ENCODE measurements at regions not wholly inside any gene's neighbourhood (a gene's known extent, or its start where the extent isn't known, plus 50 kb on each side); places are given as distances from the start of the nearest gene placed in this dataset.

- no peak for DNase-seq
Observed at GRCh38 chr5:3736926-3737325, 141.3 kb downstream of the IRX1 start.

GRCh38 chr5:3738919-3739318 lies 143.3 kb downstream of the IRX1 start:
- no peak for DNase-seq

GRCh38 chr5:3740546-3741373 lies 145.1 kb downstream of the IRX1 start:
- no peak for DNase-seq

GRCh38 chr5:3741374-3741770 lies 145.7 kb downstream of the IRX1 start:
- no peak for DNase-seq

GRCh38 chr5:3742750-3743149 lies 147.1 kb downstream of the IRX1 start:
- no peak for DNase-seq

- DNase-seq = no peak
Observed at GRCh38 chr5:3751846-3752245, 156.2 kb downstream of the IRX1 start.

GRCh38 chr5:3778000-3778550 lies 182.4 kb downstream of the IRX1 start:
- no peak for DNase-seq

GRCh38 chr5:3778945-3779344 lies 183.3 kb downstream of the IRX1 start:
- no peak for DNase-seq

- DNase-seq = no peak
Observed at GRCh38 chr5:3780278-3780677, 184.6 kb downstream of the IRX1 start.

- no peak for DNase-seq
Observed at GRCh38 chr5:3780907-3781306, 185.3 kb downstream of the IRX1 start.

GRCh38 chr5:3784854-3785253 lies 189.2 kb downstream of the IRX1 start:
- no peak for DNase-seq

- no peak for DNase-seq
Observed at GRCh38 chr5:3786165-3786564, 190.5 kb downstream of the IRX1 start.

GRCh38 chr5:3786891-3787430 lies 191.3 kb downstream of the IRX1 start:
- no peak for DNase-seq

- DNase-seq = no peak
Observed at GRCh38 chr5:3787604-3788003, 192.0 kb downstream of the IRX1 start.

- no peak for DNase-seq
Observed at GRCh38 chr5:3789519-3790193, 194.0 kb downstream of the IRX1 start.

- no peak for DNase-seq
Observed at GRCh38 chr5:3793162-3793561, 197.5 kb downstream of the IRX1 start.

GRCh38 chr5:3794611-3795010 lies 199.0 kb downstream of the IRX1 start:
- DNase-seq = no peak

GRCh38 chr5:3796736-3797135 lies 201.1 kb downstream of the IRX1 start:
- no peak for DNase-seq

- DNase-seq = no peak
Observed at GRCh38 chr5:3801967-3802366, 206.3 kb downstream of the IRX1 start.

GRCh38 chr5:3809455-3809854 lies 213.8 kb downstream of the IRX1 start:
- DNase-seq = no peak

GRCh38 chr5:3811116-3811515 lies 215.5 kb downstream of the IRX1 start:
- DNase-seq = no peak

- no peak for DNase-seq
Observed at GRCh38 chr5:3818624-3819023, 223.0 kb downstream of the IRX1 start.

GRCh38 chr5:3825531-3826451 lies 230.2 kb downstream of the IRX1 start:
- no peak for DNase-seq

Measured in activated naive CD4-positive, alpha-beta T cell treated with anti-CD3 and anti-CD28 coated beads, Interleukin-2, amount 50 U/mL, for 16 hours (primary cell).